SK-N-SH treated with all-trans-retinoic acid at 6 μM for 48 hours (cell line): ENCODE measurements at regions not wholly inside any gene's neighbourhood (a gene's known extent, or its start where the extent isn't known, plus 50 kb on each side); places are given as distances from the start of the nearest gene placed in this dataset.

ENCODE experiments used
- CSDC2 ChIP-seq: fragments of 250-450 bp; sonication (Bioruptor Pico); IDR thresholded peaks from 2 replicates; pipeline ENCODE4 v1.5.0; 2020; ENCODE audit warnings: mild to moderate bottlenecking, moderate library complexity
- OSR1 ChIP-seq: fragments of 250-450 bp; sonication (Bioruptor Pico); IDR thresholded peaks from 2 replicates; pipeline ENCODE4 v1.8.0; 2022; ENCODE audit warnings: moderate library complexity, mild to moderate bottlenecking, inconsistent platforms
- POU6F1 ChIP-seq: fragments of 250-450 bp; sonication (Bioruptor Pico); IDR thresholded peaks from 2 replicates; pipeline ENCODE4 v1.8.0; 2021; ENCODE audit warnings: low read depth, mild to moderate bottlenecking, moderate library complexity, borderline replicate concordance
- TCF4 ChIP-seq: fragments of 250-450 bp; sonication (Bioruptor Pico); IDR thresholded peaks from 2 replicates; pipeline ENCODE4 v1.8.0; 2021; ENCODE audit warnings: mild to moderate bottlenecking, moderate library complexity, borderline replicate concordance
- TSHZ2 ChIP-seq: fragments of 250-450 bp; sonication (Bioruptor Pico); IDR thresholded peaks from 2 replicates; pipeline ENCODE4 v1.5.0; 2020; ENCODE audit warnings: mild to moderate bottlenecking, moderate library complexity
- ZC3H10 ChIP-seq: fragments of 250-450 bp; sonication (Bioruptor Pico); IDR thresholded peaks from 2 replicates; pipeline ENCODE4 v1.5.1; 2021; ENCODE audit warnings: mild to moderate bottlenecking, moderate library complexity
- ZFP3 ChIP-seq: fragments of 250-450 bp; sonication (Bioruptor Pico); IDR thresholded peaks from 2 replicates; pipeline ENCODE4 v1.5.0; 2020; ENCODE audit warnings: mild to moderate bottlenecking, moderate library complexity
- ZNF565 ChIP-seq: fragments of 450-650 bp; formaldehyde crosslinking; conservative IDR thresholded peaks from 2 replicates; pipeline ENCODE4 v1.5.0; 2020; ENCODE audit warnings: low read depth, mild to moderate bottlenecking, moderate library complexity

GRCh38 chr3:139811331-139811730, 123.7 kb upstream of the CLSTN2 start:
- TF ChIP-seq OSR1 (CRISPR knock-in tag): no peak
- no peak for TF ChIP-seq CSDC2 (CRISPR knock-in tag)
- no peak for TF ChIP-seq ZNF565
- TF ChIP-seq POU6F1: no peak
- no peak for TF ChIP-seq ZC3H10 (CRISPR knock-in tag)
- TF ChIP-seq TSHZ2: no peak
- TF ChIP-seq ZFP3 (CRISPR knock-in tag): no peak
- no peak for TF ChIP-seq TCF4 (CRISPR knock-in tag)
